Esophagus muscularis mucosa (tissue), 4 donors: ENCODE measurements at regions not wholly inside any gene's neighbourhood (a gene's known extent, or its start where the extent isn't known, plus 50 kb on each side); places are given as distances from the start of the nearest gene placed in this dataset.
"Not testable (repeated sequence)": the region's sequence is repeated elsewhere in the genome, so short reads cannot be mapped to it uniquely, and the experiment has no call there.

Experiments used
- DNase-seq: peaks from one replicate; pipeline ENCODE4 v3.0.0-alpha.2; 2017; ENCODE audit errors: extremely low spot score
- H3K27ac ChIP-seq, 4 donors: fragments of 200-600 bp; sonication (generic); replicated peaks in 1 of 4; 1 replicate in 3 of 4; 2 replicates in 1 of 4; pipeline ENCODE4 v1.5.1; 2016 to 2019; ENCODE audit warnings: mild to moderate bottlenecking in 1 of 4
- H3K27me3 ChIP-seq, 4 donors: fragments of 200-600 bp; sonication (generic); one replicate each; pipeline versions ENCODE4 v1.5.1 to v1.6.0; 2016 to 2019
- H3K36me3 ChIP-seq, 4 donors: fragments of 200-600 bp; sonication (generic); one replicate each; pipeline ENCODE4 v1.5.1; 2016 to 2019
- H3K4me1 ChIP-seq, 4 donors: fragments of 200-600 bp; sonication (generic); one replicate each; pipeline ENCODE4 v1.5.1; 2016 to 2019
- H3K4me3 ChIP-seq, 4 donors: fragments of 200-600 bp; sonication (generic); 1 replicate in 2 of 4; 2 replicates in 2 of 4; pipeline ENCODE4 v1.5.1; 2016 to 2019; ENCODE audit warnings: mild to moderate bottlenecking in 4 of 4, moderate library complexity in 1 of 4
- H3K9me3 ChIP-seq, 4 donors: fragments of 200-600 bp; sonication (generic); 1 replicate in 3 of 4; 2 replicates in 1 of 4; pipeline ENCODE4 v1.5.1; 2016 to 2019
- EP300 ChIP-seq: sonication (generic); formaldehyde crosslinking; IDR thresholded peaks from one replicate; pipeline ENCODE4 v1.6.1; 2017; ENCODE audit warnings: antibody characterized with exemption
- POLR2A ChIP-seq: fragments of 450-650 bp; IDR thresholded peaks from one replicate; pipeline ENCODE4 v1.6.1; 2017; ENCODE audit warnings: antibody characterized with exemption, moderate library complexity, mild to moderate bottlenecking, low read depth
- POLR2AphosphoS5 ChIP-seq, 2 donors: sonication (generic); formaldehyde crosslinking; IDR thresholded peaks; one replicate each; pipeline ENCODE4 v1.6.1; 2017; ENCODE audit warnings: antibody characterized with exemption in 2 of 2
- WGBS: methylation state at CpG from one replicate; pipeline ENCODE4 v1.1.5; 2018; 5-methylcytosine and 5-hydroxymethylcytosine counted together
- intact Hi-C: fragments of 100-400 bp; cut with DNase I; formaldehyde crosslinking; loops from one replicate; pipeline ENCODE4 v1.15.1; 2023
- TF ChIP-seq, protein P1 (sequence below), 3 experiments: fragments of 200-600 bp in 2 of 3; fragments of 450-650 bp in 1 of 3; sonication (generic) in 2 of 3; IDR thresholded peaks; one replicate each; pipeline ENCODE4 v1.5.1; 2017 to 2019; ENCODE audit warnings: antibody characterized with exemption in 3 of 3, mild to moderate bottlenecking in 2 of 3, moderate library complexity in 1 of 3

DNA sequence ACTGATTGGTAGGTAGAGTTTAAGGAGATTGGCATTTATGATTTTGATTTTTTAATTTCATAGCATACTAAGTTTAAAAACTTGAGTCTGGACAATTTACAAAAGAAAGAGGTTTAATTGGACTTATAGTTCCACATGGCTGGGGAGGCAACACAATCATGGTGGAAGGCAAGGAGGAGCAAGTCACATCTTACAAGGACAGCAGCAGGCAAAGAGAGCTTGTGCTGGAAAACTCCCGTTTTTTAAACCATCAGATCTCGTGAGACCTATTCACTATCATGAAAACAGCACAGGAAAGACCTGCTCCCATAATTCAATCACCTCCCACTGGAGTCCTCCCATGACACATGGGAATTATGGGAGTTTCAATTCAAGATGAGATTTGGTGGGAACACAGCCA, 630.9 kb upstream of the NR2F2 start:
- Histone ChIP-seq H3K4me1 (no peaks in the 10 kb centered on the region), H3K27ac (no peak overlapping the region), H3K36me3 (no peaks in the 10 kb centered on the region), H3K9me3 (peaks cover 0 to 50% (median 37%) of the 10 kb centered on the region in 4 donors), H3K27me3 (no peaks in the 10 kb centered on the region), H3K4me3 (no peak overlapping the region)
- intact Hi-C loops, result no loop called here
- TF ChIP-seq POLR2AphosphoS5 (IDR thresholded peaks at IDR 0.05), result no peak
- TF ChIP-seq POLR2A, result no peak
- no peak for TF ChIP-seq EP300
- TF ChIP-seq, protein P1, sequence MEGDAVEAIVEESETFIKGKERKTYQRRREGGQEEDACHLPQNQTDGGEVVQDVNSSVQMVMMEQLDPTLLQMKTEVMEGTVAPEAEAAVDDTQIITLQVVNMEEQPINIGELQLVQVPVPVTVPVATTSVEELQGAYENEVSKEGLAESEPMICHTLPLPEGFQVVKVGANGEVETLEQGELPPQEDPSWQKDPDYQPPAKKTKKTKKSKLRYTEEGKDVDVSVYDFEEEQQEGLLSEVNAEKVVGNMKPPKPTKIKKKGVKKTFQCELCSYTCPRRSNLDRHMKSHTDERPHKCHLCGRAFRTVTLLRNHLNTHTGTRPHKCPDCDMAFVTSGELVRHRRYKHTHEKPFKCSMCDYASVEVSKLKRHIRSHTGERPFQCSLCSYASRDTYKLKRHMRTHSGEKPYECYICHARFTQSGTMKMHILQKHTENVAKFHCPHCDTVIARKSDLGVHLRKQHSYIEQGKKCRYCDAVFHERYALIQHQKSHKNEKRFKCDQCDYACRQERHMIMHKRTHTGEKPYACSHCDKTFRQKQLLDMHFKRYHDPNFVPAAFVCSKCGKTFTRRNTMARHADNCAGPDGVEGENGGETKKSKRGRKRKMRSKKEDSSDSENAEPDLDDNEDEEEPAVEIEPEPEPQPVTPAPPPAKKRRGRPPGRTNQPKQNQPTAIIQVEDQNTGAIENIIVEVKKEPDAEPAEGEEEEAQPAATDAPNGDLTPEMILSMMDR (IDR thresholded peaks at IDR 0.05), result no peak
- no peak for DNase-seq
- 90% methylated on average over 2 of the region's 2 CpGs for WGBS

DNA sequence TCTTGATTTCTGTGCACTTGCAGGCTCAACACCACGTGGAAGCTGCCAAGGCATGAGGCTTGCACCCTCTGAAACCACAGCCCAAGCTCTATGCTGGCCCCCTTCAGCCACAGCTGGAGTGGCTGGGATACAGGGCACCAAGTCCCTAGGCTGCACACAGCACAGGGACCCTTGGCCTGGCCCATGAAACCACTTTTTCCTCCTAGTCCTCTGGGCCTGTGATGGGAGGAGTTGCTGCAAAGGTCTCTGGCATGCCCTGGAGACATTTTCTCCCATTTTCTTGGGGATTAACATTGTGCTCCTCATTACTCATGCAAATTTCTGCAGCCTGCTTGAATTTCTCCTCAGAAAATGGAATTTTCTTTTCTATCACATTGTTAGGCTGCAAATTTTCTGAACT, 629.8 kb upstream of the NR2F2 start:
- intact Hi-C loops, H3K4me1 ChIP-seq, H3K27me3 ChIP-seq, DNase-seq, H3K4me3 ChIP-seq, H3K36me3 ChIP-seq, H3K27ac ChIP-seq: not testable (repeated sequence)
- 78% methylated on average over 1 of the region's 1 CpG for WGBS
- peaks cover 0 to 39% (median 32%) of the 10 kb centered on the region in 4 donors for H3K9me3 ChIP-seq

DNA sequence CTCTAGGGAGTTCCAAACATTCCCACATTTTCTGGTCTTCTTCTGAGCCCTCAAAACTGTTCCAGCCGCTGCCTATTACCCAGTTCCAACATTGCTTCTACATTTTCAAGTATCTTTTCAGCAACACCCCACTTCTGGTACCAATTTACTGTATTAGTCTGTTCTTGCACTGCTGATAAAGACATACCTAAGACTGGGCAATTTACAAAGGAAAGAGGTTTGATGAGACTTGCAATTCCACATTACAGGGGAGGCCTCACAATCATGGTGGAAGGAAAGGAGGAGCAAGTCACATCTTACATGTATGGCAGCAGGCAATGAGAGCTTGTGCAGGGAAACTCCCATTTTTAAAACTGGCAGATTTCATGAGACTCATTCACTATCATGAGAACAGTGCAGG, 629.1 kb upstream of the NR2F2 start:
- intact Hi-C loops, result no loop called here
- Histone ChIP-seq H3K4me3 (no peak overlapping the region), H3K27ac (no peak overlapping the region), H3K4me1 (no peaks in the 10 kb centered on the region), H3K9me3 (peaks cover 0 to 39% (median 32%) of the 10 kb centered on the region in 4 donors), H3K27me3 (no peaks in the 10 kb centered on the region), H3K36me3 (no peaks in the 10 kb centered on the region)
- no peak for TF ChIP-seq POLR2AphosphoS5 (IDR thresholded peaks at IDR 0.05)
- TF ChIP-seq POLR2A, result no peak
- 80% methylated on average over 1 of the region's 1 CpG for WGBS
- DNase-seq, result no peak

DNA sequence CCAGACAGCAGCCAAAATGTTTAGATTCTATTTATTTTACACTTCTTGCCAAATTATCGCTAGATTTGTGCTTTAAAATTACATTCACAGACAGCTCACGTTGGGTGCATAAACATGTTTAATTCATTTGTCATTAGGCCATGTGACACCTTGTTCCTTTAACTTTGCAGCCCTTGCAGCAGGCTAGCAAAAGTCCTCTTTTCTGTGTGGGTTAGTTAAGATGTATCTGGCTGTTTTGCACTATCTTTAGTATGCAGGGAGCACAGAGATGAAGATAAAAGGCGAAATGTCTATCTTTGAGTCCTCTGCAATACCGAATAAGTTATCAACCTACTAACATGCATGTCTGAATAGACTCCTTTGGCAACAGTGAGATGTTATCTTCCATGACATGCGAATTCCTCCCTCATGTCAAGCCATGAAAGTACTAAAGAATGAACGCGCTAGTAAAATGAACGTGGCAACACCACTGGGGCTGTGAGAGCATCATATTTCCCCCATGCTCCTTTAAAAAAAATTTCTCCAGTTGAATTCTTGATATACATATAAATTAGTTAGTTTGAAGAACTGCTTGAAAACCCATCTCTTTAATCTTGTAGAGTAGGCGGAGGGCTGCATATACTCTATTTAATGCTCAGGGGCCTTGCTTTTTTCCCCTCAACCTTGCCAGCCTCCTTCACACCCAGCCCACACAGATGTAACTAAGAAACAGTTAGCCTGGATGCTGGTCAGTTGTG, 620.4 kb upstream of the NR2F2 start:
- no peak for TF ChIP-seq POLR2A
- no peak for TF ChIP-seq EP300
- no peak for TF ChIP-seq POLR2AphosphoS5 (IDR thresholded peaks at IDR 0.05)
- TF ChIP-seq, protein P1 (IDR thresholded peaks at IDR 0.05), result no peak
- intact Hi-C loops, result no loop called here
- no peaks in the 10 kb centered on the region for H3K9me3 ChIP-seq
- peaks cover 0 to 16% (median 12%) of the 10 kb centered on the region in 4 donors for H3K4me1 ChIP-seq
- H3K27me3 ChIP-seq, result no peaks in the 10 kb centered on the region
- no peak overlapping the region for H3K27ac ChIP-seq
- no peaks in the 10 kb centered on the region for H3K36me3 ChIP-seq
- 79% methylated on average over 9 of the region's 9 CpGs for WGBS
- H3K4me3 ChIP-seq, result no peak overlapping the region
- no peak for DNase-seq

DNA sequence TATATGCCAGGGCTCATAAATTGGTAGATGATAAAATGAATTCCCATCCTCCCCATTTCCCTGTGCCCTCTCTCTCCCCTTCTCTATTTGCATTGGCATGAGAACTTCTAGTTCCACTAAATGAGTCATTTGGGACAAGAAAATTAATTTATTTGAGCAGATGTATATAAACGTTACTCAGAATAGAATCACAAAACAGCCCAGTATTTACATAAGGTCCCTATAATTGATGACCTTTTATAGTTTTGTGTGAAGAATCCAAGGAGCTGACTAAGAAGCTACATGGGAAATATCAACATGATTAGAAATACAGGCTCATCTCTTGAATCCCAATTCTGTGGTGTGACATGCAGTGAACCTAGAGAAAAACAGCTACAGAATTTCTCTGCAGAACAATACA, 617.7 kb upstream of the NR2F2 start:
- peak overlapping the region in 1 of 4 donors; percentile 20 for H3K27ac ChIP-seq

More for the DNA sequence above, 617.7 kb upstream of the NR2F2 start:
- Histone ChIP-seq H3K4me3 (no peak overlapping the region), H3K27me3 (no peaks in the 10 kb centered on the region), H3K36me3 (no peaks in the 10 kb centered on the region), H3K4me1 (peaks cover 0 to 23% (median 19%) of the 10 kb centered on the region in 4 donors), H3K9me3 (no peaks in the 10 kb centered on the region)
- no peak for DNase-seq
- TF ChIP-seq, protein P1 (IDR thresholded peaks at IDR 0.05), result no peak
- TF ChIP-seq POLR2A (no peak), POLR2AphosphoS5 (IDR thresholded peaks at IDR 0.05) (no peak), EP300 (no peak)
- intact Hi-C loops, result no loop called here
- WGBS, result 32% methylated on average over 1 of the region's 1 CpG
